GM23248 (cell line): ENCODE measurements at regions not wholly inside any gene's neighbourhood (a gene's known extent, or its start where the extent isn't known, plus 50 kb on each side); places are given as distances from the start of the nearest gene placed in this dataset.

Experiments used
- DNase-seq: peaks from one replicate; pipeline ENCODE4 v3.0.0-alpha.2; 2015
- H2AFZ ChIP-seq: fragments of 200-600 bp; sonication (generic); 2 replicates; pipeline ENCODE4 v1.6.1; 2016; ENCODE audit warnings: antibody characterized with exemption
- H3F3A ChIP-seq: fragments of 200-600 bp; sonication (generic); 2 replicates; pipeline ENCODE4 v1.6.1; 2016; ENCODE audit warnings: mild to moderate bottlenecking, antibody characterized with exemption, mixed run types; ENCODE audit not compliant: insufficient read depth
- H3K27ac ChIP-seq: fragments of 200-600 bp; sonication (generic); 2 replicates; pipeline ENCODE4 v1.5.1; 2016; ENCODE audit warnings: mild to moderate bottlenecking
- H3K27me3 ChIP-seq: fragments of 200-600 bp; sonication (generic); replicated peaks from 2 replicates; pipeline ENCODE4 v1.6.1; 2016; ENCODE audit warnings: mild to moderate bottlenecking; ENCODE audit not compliant: insufficient read depth
- H3K36me3 ChIP-seq: fragments of 200-600 bp; sonication (generic); 2 replicates; pipeline ENCODE4 v1.6.1; 2016; ENCODE audit warnings: low read depth, mild to moderate bottlenecking
- H3K4me1 ChIP-seq: fragments of 200-600 bp; sonication (generic); 2 replicates; pipeline ENCODE4 v1.6.1; 2016; ENCODE audit warnings: mild to moderate bottlenecking; ENCODE audit not compliant: insufficient read depth
- H3K4me2 ChIP-seq: fragments of 200-600 bp; sonication (generic); one replicate; pipeline ENCODE4 v1.6.1; 2016; ENCODE audit warnings: mild to moderate bottlenecking; ENCODE audit not compliant: unreplicated experiment
- H3K4me3 ChIP-seq: fragments of 200-600 bp; sonication (generic); 2 replicates; pipeline ENCODE4 v1.5.1; 2016; ENCODE audit warnings: mild to moderate bottlenecking
- H3K79me2 ChIP-seq: fragments of 200-600 bp; sonication (generic); 2 replicates; pipeline ENCODE4 v1.6.1; 2016; ENCODE audit warnings: mild to moderate bottlenecking; ENCODE audit not compliant: insufficient read depth
- H3K9ac ChIP-seq: fragments of 200-600 bp; sonication (generic); 2 replicates; pipeline ENCODE4 v1.6.1; 2016; ENCODE audit warnings: mild to moderate bottlenecking
- H3K9me2 ChIP-seq: fragments of 200-600 bp; sonication (generic); 2 replicates; pipeline ENCODE4 v1.6.1; 2016; ENCODE audit warnings: mixed run types, mild to moderate bottlenecking, moderate library complexity; ENCODE audit not compliant: insufficient read depth
- H3K9me3 ChIP-seq: fragments of 200-600 bp; sonication (generic); one replicate; pipeline ENCODE4 v1.6.1; 2017; ENCODE audit warnings: low read depth
- H4K20me1 ChIP-seq: fragments of 200-600 bp; sonication (generic); 2 replicates; pipeline ENCODE4 v1.6.0; 2016; ENCODE audit not compliant: insufficient read depth
- EZH2 ChIP-seq: fragments of 200-600 bp; sonication (generic); IDR thresholded peaks from 2 replicates; pipeline ENCODE4 v1.6.1; 2018; ENCODE audit warnings: antibody characterized with exemption, mild to moderate bottlenecking; ENCODE audit not compliant: insufficient read depth, poor library complexity, severe bottlenecking
- EZH2phosphoT487 ChIP-seq: fragments of 200-600 bp; sonication (generic); IDR thresholded peaks from 2 replicates; pipeline ENCODE4 v1.6.1; 2018; ENCODE audit warnings: antibody characterized with exemption, moderate library complexity, mild to moderate bottlenecking, low read depth; ENCODE audit not compliant: insufficient read depth
- WGBS, 2 experiments: methylation state at CpG; one replicate each; pipeline ENCODE4 v1.1.6; 2015 to 2017; ENCODE audit warnings: low lambda C conversion rate in 2 of 2, low coverage in 1 of 2; ENCODE audit errors: missing lambda C conversion rate in 2 of 2; 5-methylcytosine and 5-hydroxymethylcytosine counted together
- in situ Hi-C: fragments of 300-500 bp; cut with MboI; formaldehyde crosslinking; loops from 2 replicates; pipeline ENCODE4 v1.15.0; 2020

DNA sequence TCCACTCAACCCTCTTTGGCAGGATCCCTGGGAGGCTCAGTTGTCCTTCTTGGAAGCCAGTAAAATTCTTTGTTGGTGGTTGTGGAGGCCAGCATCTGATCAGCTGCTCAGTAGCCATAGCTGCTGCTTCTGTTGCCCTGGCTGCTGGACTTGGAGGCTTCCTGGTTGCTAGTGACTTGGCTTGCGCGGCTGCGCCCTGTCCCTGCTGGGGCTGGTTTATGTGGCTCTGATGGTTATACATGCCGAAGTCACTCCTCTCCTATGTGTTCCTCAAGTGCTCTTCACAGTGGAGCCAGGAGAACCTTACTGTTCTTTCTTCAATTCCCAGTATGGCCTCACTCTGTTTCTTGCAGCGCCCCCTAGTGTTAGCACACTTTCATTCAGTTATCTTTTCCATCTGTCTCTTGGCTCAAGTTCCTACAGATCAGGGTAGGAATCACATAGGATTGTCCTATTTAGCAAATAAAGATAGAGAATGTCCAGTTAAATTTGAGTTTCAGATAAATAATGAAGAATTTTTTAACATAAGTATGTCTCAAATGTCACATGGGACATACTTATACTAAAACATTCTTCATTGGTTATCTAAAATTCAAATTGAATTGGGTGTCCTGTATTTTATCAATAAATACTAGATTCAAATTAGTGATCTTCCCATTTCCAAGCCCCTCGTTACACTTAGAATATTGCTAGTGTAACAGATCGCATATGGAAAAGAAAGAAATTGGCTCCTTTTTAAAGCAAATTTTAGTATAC is 176.5 kb downstream of the TGFB2 start:
- Histone ChIP-seq H3K4me2 (no peak overlapping the region), H2AFZ (no peak overlapping the region), H3K4me1 (0 out of 2 replicates have a peak, but pooled peaks cover 6% of the 10 kb centered on the region), H3F3A (no peaks in the 10 kb centered on the region), H3K9ac (no peak overlapping the region), H3K79me2 (no peaks in the 10 kb centered on the region), H3K9me2 (no peaks in the 10 kb centered on the region), H3K4me3 (no peak overlapping the region), H3K9me3 (no peaks in the 10 kb centered on the region), H3K27ac (no peak overlapping the region), H4K20me1 (no peaks in the 10 kb centered on the region), H3K36me3 (no peaks in the 10 kb centered on the region), H3K27me3 (no peaks in the 10 kb centered on the region)
- in situ Hi-C loops: loop anchor here (10.0 kb wide), 1 partner anchor 157 kb away; no protein-coding TSS in a partner anchor
- TF ChIP-seq EZH2 (no peak), EZH2phosphoT487 (no peak)
- WGBS, 2 experiments: 62 to 66% methylated on average over 7 of the region's 7 CpGs
- DNase-seq: peak; percentile 69

GRCh38 chr1:218524526-218524925 is 179.4 kb downstream of the TGFB2 start:
- Histone ChIP-seq H3K27me3 (no peaks in the 10 kb centered on the region), H3K9me2 (no peaks in the 10 kb centered on the region), H3K36me3 (no peaks in the 10 kb centered on the region), H3K9ac (no peak overlapping the region), H2AFZ (no peak overlapping the region; the same call in 1 of the 2 replicates), H3K27ac (no peak overlapping the region), H3K79me2 (no peaks in the 10 kb centered on the region), H3K4me2 (no peak overlapping the region), H4K20me1 (no peaks in the 10 kb centered on the region; the same call in 1 of the 2 replicates), H3K9me3 (no peaks in the 10 kb centered on the region), H3F3A (no peaks in the 10 kb centered on the region), H3K4me3 (no peak overlapping the region), H3K4me1 (0 out of 2 replicates have a peak, but pooled peaks cover 6% of the 10 kb centered on the region)
- in situ Hi-C loops: loop anchor here (10.0 kb wide), 1 partner anchor 160 kb away; no protein-coding TSS in a partner anchor
- DNase-seq: peak; percentile 51
- 48 to 51% methylated on average over 4 of the region's 4 CpGs for WGBS, 2 experiments
- TF ChIP-seq EZH2: no peak
- TF ChIP-seq EZH2phosphoT487: no peak

DNA sequence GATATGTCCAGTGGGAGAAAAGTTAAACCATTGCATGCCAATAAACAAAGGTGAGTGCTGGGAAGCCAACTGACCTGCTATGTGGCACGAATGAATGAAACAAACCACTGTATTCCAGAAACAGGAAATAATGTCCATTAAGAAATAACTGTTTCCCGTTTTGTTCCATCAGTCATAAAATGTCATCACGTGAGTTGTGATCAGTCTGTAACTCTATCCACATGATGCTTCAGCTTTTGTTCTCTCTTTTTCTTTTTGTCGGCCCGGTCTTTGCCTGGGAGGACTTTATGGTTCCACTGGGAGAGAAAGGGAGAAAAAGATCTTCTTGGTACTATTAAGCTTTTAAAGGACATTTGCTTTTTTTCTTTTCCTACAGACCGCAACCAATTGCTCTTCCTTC is 179.9 kb downstream of the TGFB2 start:
- Histone ChIP-seq H2AFZ (no peak overlapping the region; the same call in 1 of the 2 replicates), H3K9me2 (no peaks in the 10 kb centered on the region), H3K4me2 (no peak overlapping the region), H3K27me3 (no peaks in the 10 kb centered on the region), H3K79me2 (no peaks in the 10 kb centered on the region), H3F3A (no peaks in the 10 kb centered on the region), H3K9ac (no peak overlapping the region), H3K27ac (no peak overlapping the region), H3K9me3 (no peaks in the 10 kb centered on the region), H3K36me3 (no peaks in the 10 kb centered on the region), H3K4me1 (0 out of 2 replicates have a peak, but pooled peaks cover 6% of the 10 kb centered on the region), H4K20me1 (no peaks in the 10 kb centered on the region; the same call in 1 of the 2 replicates), H3K4me3 (no peak overlapping the region)
- no peak for DNase-seq
- TF ChIP-seq EZH2 (no peak), EZH2phosphoT487 (no peak)
- in situ Hi-C loops: loop anchor here (10.0 to 25.0 kb wide), 2 partner anchors 160 to 1037 kb away; no protein-coding TSS in a partner anchor
- WGBS, 2 experiments: 93 to 96% methylated on average over 6 of the region's 6 CpGs

DNA sequence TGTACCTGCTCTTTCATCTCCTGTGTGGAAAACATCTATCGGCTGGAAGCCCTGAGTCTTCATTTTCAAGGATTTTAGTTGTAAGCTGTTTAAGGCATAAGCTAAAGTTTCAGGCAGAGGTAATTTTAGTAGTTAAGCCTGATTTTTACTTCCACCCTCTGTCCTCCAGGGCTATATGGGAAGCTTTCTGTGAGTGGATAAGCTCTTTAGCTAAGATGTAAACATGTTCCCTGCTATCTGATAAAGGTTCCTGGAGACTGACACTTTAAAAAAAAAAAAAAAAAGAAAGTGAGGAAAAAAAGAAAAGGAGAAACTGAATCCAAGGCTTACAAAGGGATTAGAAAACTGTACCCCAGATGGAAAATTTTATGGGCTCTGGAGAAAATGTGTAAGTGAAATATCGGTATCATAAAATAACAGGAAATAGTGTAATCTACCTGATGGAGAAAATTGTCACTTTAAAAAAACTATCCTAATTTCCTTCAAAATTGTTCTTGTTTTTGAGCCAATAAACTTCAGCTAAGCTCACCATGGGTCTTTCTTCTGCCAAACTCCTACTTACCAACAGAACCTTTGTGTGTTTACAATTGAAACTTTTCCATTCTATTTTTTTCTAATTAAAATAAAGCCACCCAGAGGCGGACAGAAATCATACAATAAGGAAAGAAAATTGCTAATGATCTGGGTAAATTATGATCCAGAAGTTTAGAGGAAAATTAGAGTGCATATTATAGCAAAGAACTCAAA is 180.5 kb downstream of the TGFB2 start:
- Histone ChIP-seq H4K20me1 (no peaks in the 10 kb centered on the region; the same call in 1 of the 2 replicates), H3K79me2 (no peaks in the 10 kb centered on the region), H3K9me2 (no peaks in the 10 kb centered on the region), H3F3A (no peaks in the 10 kb centered on the region), H2AFZ (no peak overlapping the region; the same call in 1 of the 2 replicates), H3K4me3 (no peak overlapping the region), H3K36me3 (no peaks in the 10 kb centered on the region), H3K4me2 (no peak overlapping the region), H3K9me3 (no peaks in the 10 kb centered on the region), H3K9ac (no peak overlapping the region), H3K27ac (no peak overlapping the region), H3K27me3 (no peaks in the 10 kb centered on the region), H3K4me1 (0 out of 2 replicates have a peak, but pooled peaks cover 6% of the 10 kb centered on the region)
- in situ Hi-C loops: loop anchor here (10.0 to 25.0 kb wide), 2 partner anchors 161 to 1037 kb away; no protein-coding TSS in a partner anchor
- DNase-seq: no peak
- WGBS, 2 experiments: 94 to 95% methylated on average over 3 of the region's 3 CpGs
- no peak for TF ChIP-seq EZH2phosphoT487
- TF ChIP-seq EZH2: no peak
